AG08395 (cell line): ENCODE measurements at regions not wholly inside any gene's neighbourhood (a gene's known extent, or its start where the extent isn't known, plus 50 kb on each side); places are given as distances from the start of the nearest gene placed in this dataset.

Experiments used
- DNase-seq: peaks from one replicate; pipeline ENCODE4 v3.0.0; 2012; ENCODE audit warnings: mixed read lengths, low spot score

DNA sequence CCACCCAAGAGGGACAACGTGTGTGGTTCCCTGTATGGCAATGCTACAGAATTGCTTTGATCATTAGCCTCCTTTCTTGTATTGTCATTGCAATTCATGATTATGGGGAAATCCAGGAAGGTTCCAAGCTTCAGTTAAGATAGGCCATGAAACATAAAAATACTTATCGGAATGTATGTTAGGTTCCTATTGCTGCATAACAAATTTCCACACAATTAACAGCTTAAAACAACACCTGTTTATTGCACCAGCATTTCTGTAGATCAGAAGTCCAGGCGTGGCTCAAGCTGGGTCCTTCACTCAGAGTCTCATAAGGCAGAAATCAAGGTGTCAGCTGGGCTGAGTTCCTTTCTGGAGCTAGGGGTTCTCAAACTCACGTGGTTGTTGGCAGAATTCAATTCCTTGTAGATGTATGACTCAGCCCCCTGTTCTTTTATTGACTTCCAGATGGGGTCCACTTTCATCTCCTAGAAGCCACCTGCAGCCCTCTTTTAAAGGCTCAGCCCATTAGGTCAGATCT is 365.6 kb upstream of the TMPO start:
- no peak for DNase-seq

DNA sequence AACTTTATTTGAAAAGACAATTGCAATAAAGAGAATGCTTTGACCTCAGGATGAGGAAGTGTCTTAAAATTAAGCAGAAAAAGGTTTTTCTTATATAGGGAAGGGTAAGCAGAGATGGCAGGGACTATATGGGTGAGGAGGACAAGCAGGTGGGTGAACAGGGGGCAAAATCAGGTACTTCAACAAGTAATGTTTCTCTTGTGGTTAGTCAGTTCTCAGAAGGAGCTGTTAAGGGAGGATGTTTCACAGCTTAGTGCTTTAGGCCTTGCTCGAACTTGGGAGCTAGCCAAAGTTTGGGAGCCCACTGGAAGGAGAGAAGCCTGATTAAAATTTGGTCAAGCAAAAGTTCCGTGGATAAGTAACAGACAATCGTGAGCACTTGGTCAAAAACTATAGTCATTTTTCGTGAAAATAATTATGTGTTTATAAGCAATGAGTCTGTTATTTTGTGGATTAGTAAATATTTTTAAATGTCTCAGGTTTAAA is 364.2 kb upstream of the TMPO start:
- no peak for DNase-seq

DNA sequence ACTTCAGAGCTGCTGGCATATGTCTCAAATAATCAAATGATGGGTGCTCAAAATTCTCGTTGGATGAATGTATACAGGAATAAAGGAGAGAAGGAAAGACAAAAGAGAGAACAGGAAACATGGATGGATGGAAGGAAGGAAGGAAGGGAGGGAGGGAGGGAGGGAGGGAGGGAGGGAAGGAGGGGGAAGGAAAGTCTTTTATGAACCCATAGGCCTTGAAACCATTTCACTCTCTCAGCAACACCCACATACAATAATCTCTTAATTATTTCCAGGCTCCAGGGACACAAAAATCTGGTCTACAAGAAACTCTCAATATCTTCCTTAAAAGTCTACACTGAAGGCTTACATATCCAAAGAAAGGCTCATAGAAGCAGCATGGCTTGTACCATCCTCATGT is 363.4 kb upstream of the TMPO start:
- no peak for DNase-seq

DNA sequence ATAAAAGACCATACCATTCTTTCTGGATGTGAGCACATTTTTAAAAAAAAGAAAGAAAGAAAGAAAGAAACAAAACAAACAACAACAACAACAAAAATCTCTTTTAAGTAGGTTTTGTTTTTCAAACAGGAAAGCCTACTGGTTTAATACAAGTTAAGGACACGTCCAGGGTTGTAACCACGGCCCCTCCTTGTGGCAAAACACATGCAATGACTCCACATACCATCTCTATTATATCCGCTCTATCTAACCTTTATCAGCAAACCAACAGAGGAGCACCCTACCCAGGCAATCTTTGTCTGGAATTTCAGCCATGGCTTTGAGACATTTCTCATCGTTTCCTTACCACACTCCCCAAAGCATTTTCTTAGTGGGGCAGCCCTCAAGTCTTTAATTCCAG is 360.5 kb upstream of the TMPO start:
- DNase-seq = no peak

DNA sequence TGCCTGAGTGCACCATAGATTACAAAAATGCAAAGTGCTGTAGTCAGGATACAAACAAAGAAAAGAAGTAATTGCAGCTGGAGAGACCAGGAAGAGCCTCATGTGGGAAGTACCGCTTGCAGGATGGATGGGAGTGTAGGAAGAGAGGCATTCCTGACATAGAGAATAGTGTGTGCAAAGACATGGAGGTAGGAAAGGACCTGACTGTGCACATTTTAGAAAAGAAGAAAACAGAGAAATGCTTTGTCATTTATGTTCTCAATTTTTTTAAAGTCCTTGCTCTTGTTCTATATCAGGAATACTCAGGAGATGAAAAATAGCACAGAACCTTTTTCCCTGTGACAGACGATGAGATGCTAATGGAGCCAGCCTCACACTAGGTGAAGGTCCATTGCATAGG is 358.7 kb upstream of the TMPO start:
- no peak for DNase-seq

DNA sequence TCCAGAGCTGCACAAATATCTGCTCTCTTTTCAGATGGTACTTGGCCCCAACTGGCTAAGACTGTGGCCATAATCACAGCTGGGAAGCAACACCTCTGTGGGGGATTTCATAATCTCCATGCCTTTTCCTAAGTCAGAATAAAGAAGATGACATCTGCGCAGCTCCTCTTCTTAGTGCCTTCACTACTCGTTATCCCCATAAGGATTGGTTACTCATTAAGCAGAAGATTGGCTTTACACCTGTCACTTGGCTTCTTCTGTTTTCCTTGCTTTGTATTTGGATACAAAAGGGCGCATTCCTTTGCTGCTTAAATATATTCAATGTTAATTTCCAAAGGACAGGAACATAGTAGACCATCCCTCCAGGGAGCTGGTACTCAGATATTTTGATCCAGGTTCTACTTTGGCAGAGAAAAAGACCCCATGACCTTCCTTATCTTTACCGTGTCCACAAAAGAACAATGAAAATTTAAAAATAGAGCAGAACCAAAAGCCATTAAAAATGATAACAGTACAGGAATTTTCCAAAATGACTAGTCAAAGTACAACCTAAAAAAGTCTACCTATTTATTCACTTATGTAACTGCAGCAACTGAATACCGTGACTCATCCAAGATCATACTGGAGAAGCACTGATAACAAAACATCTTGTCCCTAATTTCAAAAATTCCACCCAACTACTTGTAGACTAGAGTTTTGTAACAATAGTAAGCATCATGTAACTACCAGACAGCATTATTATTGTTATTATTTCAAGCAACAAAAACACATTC is 352.3 kb upstream of the TMPO start:
- no peak for DNase-seq

DNA sequence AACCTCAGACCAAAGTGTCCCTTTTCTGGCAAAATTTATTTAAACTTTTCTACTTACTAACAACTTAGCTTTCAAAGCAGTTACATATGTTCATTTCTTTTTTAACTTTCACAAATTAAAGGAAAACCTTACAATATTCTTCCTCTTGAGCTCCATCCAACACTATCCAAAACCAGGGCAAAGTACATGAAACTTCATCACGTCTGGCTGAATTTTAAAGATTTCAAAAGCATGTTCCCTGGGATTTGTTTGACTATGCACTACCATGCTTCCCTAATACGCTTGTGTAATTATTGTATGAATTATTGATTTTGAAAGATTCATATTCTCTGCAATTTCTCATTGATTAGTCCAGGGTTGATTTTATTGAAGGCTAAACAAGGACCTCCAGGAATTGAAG is 343.1 kb upstream of the TMPO start:
- no peak for DNase-seq

DNA sequence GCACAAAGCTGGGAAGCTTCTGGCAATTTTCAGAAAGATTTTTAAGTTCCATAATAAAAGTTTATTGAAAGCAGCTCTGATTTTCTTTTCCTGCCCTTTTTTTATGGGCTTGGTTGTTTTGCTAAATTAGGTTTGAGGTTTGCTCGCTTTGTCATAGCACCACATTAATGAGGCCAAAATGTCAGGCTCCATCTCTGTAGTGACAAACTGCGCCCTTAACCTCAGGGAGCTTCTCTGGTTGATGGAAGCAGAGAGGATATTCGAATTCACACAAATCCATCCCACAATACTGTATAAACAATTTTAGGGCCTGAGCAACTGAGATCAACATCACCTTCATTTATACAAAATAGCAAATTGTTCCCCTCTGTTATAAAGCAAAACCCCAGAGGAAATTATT is 342.6 kb upstream of the TMPO start:
- DNase-seq = no peak

DNA sequence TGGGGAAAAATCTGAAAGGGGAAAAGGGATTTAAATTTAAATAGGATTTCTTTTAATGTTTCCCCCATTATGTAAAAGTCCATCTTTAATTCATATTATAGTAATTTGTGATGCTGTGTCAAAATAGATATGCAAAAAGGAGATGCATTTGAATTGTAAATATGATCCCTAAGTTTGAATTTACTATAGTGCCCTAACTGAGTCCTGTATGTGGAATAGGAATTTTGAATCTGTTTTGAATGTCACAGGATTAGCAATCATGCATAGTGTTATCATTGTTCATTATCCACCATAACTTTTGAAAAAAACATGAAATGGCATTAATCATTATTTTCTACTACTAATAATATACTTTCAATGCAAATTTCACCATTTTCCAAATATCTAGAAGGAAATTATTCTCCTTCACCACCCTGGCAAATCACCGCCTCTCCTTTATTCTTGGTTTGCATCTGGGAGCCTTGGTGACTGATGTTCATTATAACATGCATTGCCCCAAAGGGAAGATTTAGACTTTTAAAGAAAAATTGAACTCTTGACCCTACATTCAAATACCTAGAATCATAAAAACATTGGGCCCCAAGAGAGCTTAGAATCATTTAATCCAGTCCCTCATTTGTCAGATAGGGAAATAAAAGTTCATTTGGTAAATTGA is 341.5 kb upstream of the TMPO start:
- DNase-seq = no peak

DNA sequence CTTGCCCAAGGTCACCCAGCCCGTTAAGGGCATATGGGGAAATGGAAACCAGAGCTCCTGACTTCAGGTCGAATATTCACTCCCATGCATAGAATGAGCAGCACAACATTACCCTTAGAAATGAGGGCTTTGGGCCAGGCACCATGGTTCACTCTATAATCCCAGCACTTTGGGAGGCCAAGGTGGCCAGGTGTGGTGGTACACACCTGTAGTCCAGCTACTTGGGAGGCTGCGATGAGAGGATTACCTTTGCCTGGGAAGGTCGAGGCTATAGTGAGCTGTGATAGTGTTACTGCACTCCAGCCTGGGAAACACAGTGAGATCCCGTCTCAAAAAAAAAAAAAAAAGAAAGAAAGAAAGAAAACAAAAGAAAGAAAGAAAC is 341.0 kb upstream of the TMPO start:
- no peak for DNase-seq

DNA sequence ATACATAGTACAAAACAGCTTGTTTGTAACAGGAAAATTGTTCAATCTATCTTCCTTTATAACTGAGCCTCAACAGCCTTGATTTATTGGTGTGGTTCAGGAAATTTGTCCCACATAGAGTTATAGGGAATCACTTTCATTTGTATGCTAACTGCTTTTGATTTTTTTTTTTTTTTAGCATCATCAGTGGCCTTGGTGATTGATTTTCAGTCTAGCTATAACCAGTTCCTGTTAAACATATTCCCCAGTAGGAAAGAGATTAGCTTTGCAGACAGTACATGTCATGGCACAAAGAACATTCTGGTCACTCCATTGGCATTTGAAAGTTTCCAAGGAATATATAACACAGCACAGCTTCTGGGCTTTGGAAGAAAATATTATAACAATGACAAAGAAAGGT is 337.3 kb upstream of the TMPO start:
- DNase-seq = no peak

DNA sequence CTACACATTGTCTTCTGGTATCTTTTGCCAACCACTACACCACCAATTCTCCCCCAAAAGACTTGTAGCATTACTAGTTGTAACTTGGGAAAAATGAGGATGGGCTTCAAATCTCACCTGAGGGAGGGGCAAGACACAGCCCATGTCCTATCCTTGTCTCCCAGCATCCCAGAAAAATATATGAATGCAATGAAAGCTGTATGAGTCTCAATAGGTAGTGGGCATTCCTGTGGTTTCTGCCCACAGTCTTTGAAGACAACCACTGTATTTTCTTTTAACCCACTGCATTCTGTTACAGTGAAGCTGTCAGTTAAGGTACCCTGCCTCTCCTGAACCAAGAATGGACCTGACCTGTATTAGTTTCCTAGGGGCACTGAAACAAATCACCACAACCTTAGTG is 336.2 kb upstream of the TMPO start:
- DNase-seq = no peak

DNA sequence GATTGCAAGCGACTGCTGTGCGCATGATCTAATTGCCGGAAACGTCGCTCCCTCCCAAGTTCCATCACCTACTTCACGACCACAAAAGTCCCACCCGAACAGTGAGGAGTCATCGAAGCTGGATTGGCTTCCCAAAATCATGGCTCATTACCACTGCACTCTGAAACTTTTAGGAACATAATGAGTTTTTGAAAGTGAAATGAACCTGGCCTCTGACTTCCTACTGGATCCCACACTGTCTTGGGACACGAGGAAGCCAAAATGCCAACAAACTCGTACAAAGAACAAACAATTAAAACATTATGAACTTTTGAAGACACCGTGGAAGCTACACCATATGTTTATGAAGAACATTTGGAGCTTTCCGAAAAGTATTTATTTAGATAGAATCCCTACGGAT is 334.8 kb upstream of the TMPO start:
- no peak for DNase-seq

DNA sequence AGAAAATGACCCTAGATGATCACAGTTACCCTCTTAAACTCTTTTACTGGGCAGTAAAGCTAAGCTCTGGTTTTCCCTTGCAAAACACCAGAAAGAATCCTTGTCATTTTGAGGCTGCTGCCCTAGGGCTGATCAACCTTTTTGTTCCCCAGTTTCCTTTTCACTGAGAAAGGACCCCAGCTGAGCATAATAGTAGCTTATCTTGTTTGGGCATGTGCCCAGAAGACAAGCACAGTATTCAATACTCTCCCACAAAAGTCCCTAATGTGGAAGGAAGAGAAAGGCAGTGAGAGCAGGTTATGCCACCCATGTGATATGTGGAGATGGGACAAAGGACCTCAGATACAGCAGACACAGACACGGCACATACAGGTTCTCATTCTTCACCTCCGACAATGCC is 332.6 kb upstream of the TMPO start:
- DNase-seq = no peak

DNA sequence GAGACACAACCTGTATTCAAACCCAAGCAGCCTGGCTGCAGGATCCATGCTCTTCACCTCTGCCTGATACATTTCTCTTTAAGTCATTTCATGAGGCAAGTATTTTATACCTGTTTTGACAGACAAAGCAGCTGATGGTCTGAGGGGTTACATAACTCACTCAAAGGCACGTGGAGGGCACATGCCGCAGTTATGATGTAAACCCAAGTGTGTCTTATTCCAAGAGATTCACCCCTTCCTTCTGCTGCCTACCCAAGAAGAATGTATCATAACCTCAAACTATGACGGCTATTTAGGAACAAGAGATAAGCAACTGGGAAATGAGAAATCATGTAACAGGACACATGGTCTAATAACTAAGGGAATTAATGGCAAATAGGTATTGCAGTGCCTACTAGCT is 329.8 kb upstream of the TMPO start:
- no peak for DNase-seq

DNA sequence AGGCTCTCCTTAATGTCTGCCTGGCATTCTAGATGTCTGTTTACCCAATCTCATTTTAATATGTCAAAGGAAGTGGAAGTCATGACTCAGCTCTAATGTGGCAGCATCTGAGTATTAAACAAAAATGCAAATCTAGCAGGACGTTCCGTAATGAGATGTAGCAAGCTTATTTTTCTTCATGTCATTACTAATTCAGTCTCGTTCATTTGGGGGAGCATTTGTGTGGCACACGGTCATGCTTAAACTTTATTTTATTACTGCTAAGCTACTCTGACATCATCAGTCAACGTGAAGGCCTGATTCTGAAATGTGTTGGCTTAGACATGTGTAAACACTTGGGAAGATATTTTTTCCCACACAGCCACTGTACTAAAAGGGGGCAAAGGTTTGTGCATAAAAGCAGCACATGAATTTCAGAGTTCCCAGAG is 326.7 kb upstream of the TMPO start:
- DNase-seq = no peak

DNA sequence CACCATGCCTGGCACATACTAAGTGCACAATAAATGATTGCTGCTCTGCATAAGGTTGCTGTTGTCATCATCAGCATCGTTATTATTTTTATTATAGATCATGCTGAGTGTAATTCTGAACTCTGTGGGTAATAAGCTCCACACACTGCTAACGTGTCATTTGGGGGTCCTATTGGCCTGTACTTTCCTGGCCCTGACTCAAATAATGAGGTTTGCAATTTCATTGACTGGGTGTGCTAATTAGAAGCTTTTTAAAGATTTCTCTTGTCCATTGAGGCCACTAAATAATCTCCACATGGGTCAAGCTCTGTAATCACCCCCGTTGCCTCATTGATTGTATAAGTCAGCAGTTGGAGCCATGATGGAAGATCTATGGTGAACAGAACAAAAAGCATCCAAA is 320.8 kb upstream of the TMPO start:
- DNase-seq = no peak

DNA sequence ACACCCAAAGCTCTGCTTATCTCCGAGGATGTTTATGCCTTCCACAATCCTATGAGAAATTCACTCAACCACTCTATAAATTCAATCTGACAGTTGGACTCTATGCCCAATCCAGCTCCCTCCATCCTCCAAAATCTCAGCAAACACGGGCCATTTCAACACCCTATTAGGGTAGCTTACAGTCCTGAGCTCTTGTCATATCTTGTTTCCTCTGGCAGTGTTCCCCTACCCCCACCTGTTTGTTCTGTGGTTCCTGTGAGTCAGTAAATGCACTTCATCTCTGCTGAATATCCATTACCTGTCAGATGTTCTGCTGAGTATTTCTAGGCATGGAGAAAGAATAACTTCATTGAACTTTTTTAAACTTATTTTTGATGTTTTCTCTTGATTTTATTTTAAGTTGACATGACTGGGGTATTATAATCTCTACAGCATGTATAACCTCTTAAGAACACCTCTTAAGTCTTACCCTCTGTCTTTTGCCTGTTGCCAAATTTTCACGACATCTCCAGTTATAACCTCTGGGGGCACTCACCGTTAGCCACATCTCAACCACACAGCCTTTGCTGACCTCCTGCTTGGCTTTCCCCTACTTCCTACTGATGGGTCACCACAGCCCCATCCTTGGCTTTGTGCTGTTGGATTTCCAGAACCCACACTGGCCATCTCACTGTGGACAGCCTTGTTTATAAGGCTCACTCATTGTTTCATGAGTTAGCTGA is 317.0 kb upstream of the TMPO start:
- DNase-seq = no peak

DNA sequence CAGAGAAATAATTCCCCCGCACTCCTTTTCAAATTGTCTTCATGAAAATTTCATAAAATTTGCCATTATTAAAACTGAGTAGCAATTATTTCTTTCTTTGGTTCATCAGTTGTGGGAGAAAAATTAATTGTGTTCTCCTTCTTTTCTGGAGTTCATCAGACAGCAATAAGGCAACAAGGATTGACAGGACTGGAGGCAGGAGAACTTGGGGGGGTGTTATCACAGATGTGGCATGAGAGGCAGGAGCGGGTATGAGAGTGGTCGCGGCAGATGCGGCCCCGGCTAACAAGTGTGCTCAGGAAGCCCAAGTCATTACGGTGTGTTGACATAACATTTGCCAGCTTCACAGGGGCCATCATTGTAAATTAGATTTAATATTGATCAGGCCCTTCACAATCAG is 306.6 kb upstream of the TMPO start:
- DNase-seq = no peak

DNA sequence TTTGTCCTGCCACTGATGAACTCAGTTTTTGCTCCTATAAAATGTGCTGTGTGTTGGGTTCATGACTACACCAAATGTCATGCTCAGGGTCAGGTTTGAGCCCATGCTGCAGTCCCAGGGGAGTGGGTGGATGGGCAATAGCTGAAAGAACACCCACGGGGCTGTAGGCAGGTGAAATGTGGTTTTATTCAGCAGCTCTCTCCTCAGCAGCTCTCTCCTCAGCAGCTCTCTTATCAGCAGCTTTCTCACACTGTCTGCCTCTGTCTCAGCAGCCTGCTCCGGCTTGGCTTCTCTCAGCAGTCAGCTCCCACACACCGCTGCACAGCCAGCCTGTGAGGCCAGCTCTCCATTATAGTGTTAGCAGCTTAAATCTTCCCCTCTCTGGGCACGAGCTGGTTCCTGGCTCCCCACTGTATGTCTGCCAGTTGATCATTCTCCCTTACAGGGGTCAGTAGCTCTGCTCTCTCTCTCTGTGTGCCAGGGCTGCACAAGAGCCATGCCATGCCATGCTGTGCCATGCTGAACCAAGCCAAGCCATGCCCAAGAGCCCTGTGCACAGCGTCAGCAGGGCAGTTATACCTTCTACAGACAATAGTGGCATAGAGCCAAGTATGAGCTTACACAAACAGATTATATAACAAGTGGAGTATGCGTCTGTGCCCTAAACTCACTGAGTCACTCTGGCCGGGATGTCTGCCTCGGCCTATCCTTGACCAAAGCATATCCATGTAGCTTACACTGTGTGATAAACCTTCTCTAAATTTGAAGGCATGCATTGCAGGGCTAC is 303.3 kb upstream of the TMPO start:
- no peak for DNase-seq

DNA sequence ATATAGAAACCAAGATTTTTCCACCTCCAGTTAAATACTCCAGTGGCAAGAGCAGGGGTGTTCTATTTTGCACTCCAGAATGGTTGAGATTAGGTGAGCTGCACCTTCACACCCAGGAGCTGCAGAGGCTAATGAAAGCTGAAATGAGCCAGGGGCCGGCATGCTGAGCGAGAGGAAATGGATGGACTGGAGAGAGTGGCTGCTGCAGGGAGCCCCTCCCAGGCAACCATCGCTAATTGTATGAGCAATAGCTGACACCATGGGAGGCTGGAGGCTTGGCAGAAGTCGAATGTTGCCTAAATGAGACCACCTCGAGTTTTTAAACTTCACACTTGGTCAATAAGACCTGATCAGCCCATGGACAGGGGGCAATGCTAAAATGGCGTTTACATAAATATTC is 301.8 kb upstream of the TMPO start:
- DNase-seq = no peak

DNA sequence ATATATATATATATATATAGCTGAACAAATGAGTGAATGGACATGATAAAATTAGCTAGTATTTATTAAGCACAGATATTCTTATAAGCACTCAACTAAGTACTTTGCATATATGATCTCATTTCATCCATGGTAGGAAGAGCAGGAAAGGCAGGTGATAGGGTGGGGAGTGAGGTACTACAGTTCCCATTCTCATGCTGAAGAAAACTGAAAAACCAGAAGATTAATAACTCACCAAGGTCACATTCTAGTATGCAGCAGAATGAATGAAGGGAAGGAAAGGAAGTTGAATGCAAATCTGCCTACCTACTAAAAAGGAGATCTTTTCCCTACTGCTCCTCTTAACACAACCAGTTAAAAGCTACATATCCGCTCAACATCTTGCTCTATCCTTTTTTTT is 298.1 kb upstream of the TMPO start:
- no peak for DNase-seq
